ENCODE measurements at regions not wholly inside any gene's neighbourhood (a gene's known extent, or its start where the extent isn't known, plus 50 kb on each side); places are given as distances from the start of the nearest gene placed in this dataset.

GRCh38 chr18:30766053-30766452, 276.5 kb downstream of the DSC3 start:
- H3K79me2 ChIP-seq (ENCODE audit: insufficient read depth, low read length): no peaks in the 10 kb centered on the region
- TF ChIP-seq CERS6 (CRISPR knock-in tag; IDR thresholded peaks at IDR 0.05) (no peak), LRRFIP1 (CRISPR knock-in tag; conservative IDR thresholded peaks at IDR 0.05) (no peak), SMAD1 (CRISPR knock-in tag; IDR thresholded peaks at IDR 0.05; ENCODE audit: borderline replicate concordance, low read depth) (no peak), DMTF1 (CRISPR knock-in tag; IDR thresholded peaks at IDR 0.05) (no peak), TRIM22 (IDR thresholded peaks at IDR 0.05) (no peak), ZNF781 (CRISPR knock-in tag; IDR thresholded peaks at IDR 0.05; ENCODE audit: borderline replicate concordance, not compliant biosample characterization) (no peak), NFIC (IDR thresholded peaks at IDR 0.05; ENCODE audit: low read length) (no peak), JUND (CRISPR knock-in tag; IDR thresholded peaks at IDR 0.05) (no peak), ZNF883 (CRISPR knock-in tag; IDR thresholded peaks at IDR 0.05; ENCODE audit: not compliant biosample characterization) (no peak), E2F2 (CRISPR knock-in tag; IDR thresholded peaks at IDR 0.05; ENCODE audit: borderline replicate concordance) (no peak), MZF1 (CRISPR knock-in tag; IDR thresholded peaks at IDR 0.05; ENCODE audit: borderline replicate concordance) (no peak)
- no peak overlapping the region for H3K4me2 ChIP-seq (ENCODE audit: low read depth, low read length)
- H3K36me3 ChIP-seq (replicated peaks in 1 of 2; ENCODE audit: control insufficient read depth in 1 of 2, insufficient read depth in 2 of 2, low read length in 2 of 2): no peaks in the 10 kb centered on the region
- intact Hi-C loops (cut with micrococcal nuclease; ENCODE audit: unreplicated experiment) (no loop called here), in situ Hi-C loops (cut with HindIII; ENCODE audit: extremely low pct_ligation_motif_present, low pct_unique_long_range_greater_than_20kb) (no loop called here)
- no peak overlapping the region for H3K9ac ChIP-seq (ENCODE audit: insufficient read depth, low read depth, low read length)
- 0% methylated on average over 1 of the region's 1 CpG for WGBS (ENCODE audit: low lambda C conversion rate)
- no peaks in the 10 kb centered on the region for H3K4me1 ChIP-seq (ENCODE audit: insufficient read depth, low read length)
- no peak for FAIRE-seq
- ChIA-PET POLR2A (no interaction called here), CTCF (ENCODE audit: low intra/inter-chr PET ratio, low total read pairs) (no interaction called here)
- H3K9me3 ChIP-seq (ENCODE audit: low read length): peaks cover 7% of the 10 kb centered on the region; the same call in 1 of the 2 replicates
- no peak for ATAC-seq
- no peaks in the 10 kb centered on the region for H3K27me3 ChIP-seq (ENCODE audit: control insufficient read depth in 1 of 2, insufficient read depth in 2 of 2, low read length in 2 of 2)
- no TSS peak for BruUV-seq (replicated peaks)
- H3K4me3 ChIP-seq (replicated peaks in 1 of 3; ENCODE audit: insufficient read depth in 1 of 3, low read depth in 2 of 3, low read length in 3 of 3): no peak overlapping the region
- H4K20me1 ChIP-seq (ENCODE audit: insufficient read depth, low read length): no peaks in the 10 kb centered on the region
- no peak overlapping the region for H2AFZ ChIP-seq (ENCODE audit: low read length)
- DNase-seq (ENCODE audit: low spot score): no peak
- H3K27ac ChIP-seq (ENCODE audit: extremely low read length, insufficient read depth, low read length): no peak overlapping the region
